ENCODE measurements at regions not wholly inside any gene's neighbourhood (a gene's known extent, or its start where the extent isn't known, plus 50 kb on each side); places are given as distances from the start of the nearest gene placed in this dataset.

GRCh38 chr10:130636313-130636930 is 500.2 kb downstream of the GLRX3 start:
- no peak for TF ChIP-seq CTCF (IDR thresholded peaks at IDR 0.05)
- TF ChIP-seq POLR2A (IDR thresholded peaks at IDR 0.05): no peak

Data from right lobe of liver (tissue), 4 donors.